H9 (cell line): ENCODE measurements at regions not wholly inside any gene's neighbourhood (a gene's known extent, or its start where the extent isn't known, plus 50 kb on each side); places are given as distances from the start of the nearest gene placed in this dataset.

Experiments
- DNase-seq: peaks from one replicate; pipeline ENCODE4 v3.0.0-alpha.2; 2017
- H2AFZ ChIP-seq: one replicate; pipeline ENCODE4 v1.6.1; 2013; ENCODE audit warnings: mild to moderate bottlenecking, low read length, control low read depth, moderate library complexity
- H2AK5ac ChIP-seq: 2 replicates; pipeline ENCODE4 v1.6.1; 2013; ENCODE audit warnings: low read length, control low read depth, mixed read lengths; ENCODE audit not compliant: insufficient read length
- H2BK120ac ChIP-seq: one replicate; pipeline ENCODE4 v1.6.1; 2013; ENCODE audit warnings: low read depth, mild to moderate bottlenecking, low read length, control low read depth, inconsistent platforms; ENCODE audit not compliant: poor library complexity, severe bottlenecking
- H2BK12ac ChIP-seq: 2 replicates; pipeline ENCODE4 v1.6.1; 2013; ENCODE audit warnings: low read length, control low read depth, mixed read lengths, low read depth; ENCODE audit not compliant: insufficient read length
- H2BK15ac ChIP-seq: 2 replicates; pipeline ENCODE4 v1.6.1; 2013; ENCODE audit warnings: low read depth, low read length, control low read depth
- H2BK20ac ChIP-seq: one replicate; pipeline ENCODE4 v1.6.1; 2013; ENCODE audit warnings: low read depth, mild to moderate bottlenecking, low read length, control low read depth, inconsistent platforms; ENCODE audit not compliant: poor library complexity, severe bottlenecking
- H2BK5ac ChIP-seq: 2 replicates; pipeline ENCODE4 v1.6.1; 2013; ENCODE audit warnings: low read length, control low read depth, mixed read lengths; ENCODE audit not compliant: insufficient read length
- H3K14ac ChIP-seq: 2 replicates; pipeline ENCODE4 v1.6.1; 2013; ENCODE audit warnings: low read length, control low read depth; ENCODE audit not compliant: insufficient read depth
- H3K18ac ChIP-seq: 2 replicates; pipeline ENCODE4 v1.6.1; 2013; ENCODE audit warnings: low read depth, mild to moderate bottlenecking, mixed read lengths, low read length, control low read depth; ENCODE audit not compliant: insufficient read length
- H3K23ac ChIP-seq: 2 replicates; pipeline ENCODE4 v1.6.1; 2013; ENCODE audit warnings: low read length, control low read depth, mixed read lengths, low read depth; ENCODE audit not compliant: insufficient read length
- H3K23me2 ChIP-seq: 2 replicates; pipeline ENCODE4 v1.6.1; 2013; ENCODE audit warnings: low read depth, mild to moderate bottlenecking, mixed read lengths, low read length, control low read depth; ENCODE audit not compliant: insufficient read length, poor library complexity, severe bottlenecking
- H3K27ac ChIP-seq: 2 replicates; pipeline ENCODE4 v1.5.1; 2013; ENCODE audit warnings: low read length, control low read depth, mixed read lengths, low read depth; ENCODE audit not compliant: insufficient read length
- H3K27me3 ChIP-seq: 2 replicates; pipeline ENCODE4 v1.6.1; 2013; ENCODE audit warnings: low read length, control low read depth, inconsistent platforms; ENCODE audit not compliant: insufficient read depth
- H3K4ac ChIP-seq: 2 replicates; pipeline ENCODE4 v1.6.1; 2013; ENCODE audit warnings: low read depth, mild to moderate bottlenecking, control low read depth, inconsistent platforms, low read length, moderate library complexity
- H3K4me1 ChIP-seq: 2 replicates; pipeline ENCODE4 v1.6.1; 2013; ENCODE audit warnings: low read length, control low read depth, inconsistent platforms; ENCODE audit not compliant: insufficient read depth
- H3K4me2 ChIP-seq: 2 replicates; pipeline ENCODE4 v1.6.1; 2013; ENCODE audit warnings: low read length, control low read depth, mixed read lengths; ENCODE audit not compliant: insufficient read length, insufficient read depth
- H3K56ac ChIP-seq: 2 replicates; pipeline ENCODE4 v1.6.1; 2013; ENCODE audit warnings: low read depth, mild to moderate bottlenecking, mixed read lengths, low read length, control low read depth; ENCODE audit not compliant: insufficient read length
- H3K79me1 ChIP-seq: 2 replicates; pipeline ENCODE4 v1.6.1; 2013; ENCODE audit warnings: low read depth, mild to moderate bottlenecking, moderate library complexity, low read length, control low read depth, inconsistent platforms; ENCODE audit not compliant: insufficient read depth, poor library complexity, severe bottlenecking
- H3K79me2 ChIP-seq: 2 replicates; pipeline ENCODE4 v1.6.1; 2013; ENCODE audit warnings: low read length, control low read depth, inconsistent platforms; ENCODE audit not compliant: insufficient read depth
- H3K9ac ChIP-seq: 2 replicates; pipeline ENCODE4 v1.6.1; 2013; ENCODE audit warnings: low read length, control low read depth, mixed read lengths; ENCODE audit not compliant: insufficient read length; ENCODE audit errors: extremely low read depth
- H3K9me3 ChIP-seq: one replicate; pipeline ENCODE4 v1.6.1; 2013; ENCODE audit warnings: low read depth, low read length, inconsistent platforms; ENCODE audit not compliant: control insufficient read depth
- H3T11ph ChIP-seq: one replicate; pipeline ENCODE4 v1.6.1; 2013; ENCODE audit warnings: mild to moderate bottlenecking, low read length, control low read depth, inconsistent platforms
- H4K20me1 ChIP-seq: one replicate; pipeline ENCODE4 v1.6.1; 2013; ENCODE audit not compliant: control insufficient read depth, insufficient read length, insufficient read depth
- H4K5ac ChIP-seq: 2 replicates; pipeline ENCODE4 v1.6.1; 2013; ENCODE audit warnings: low read depth, mild to moderate bottlenecking, mixed read lengths, low read length, control low read depth; ENCODE audit not compliant: insufficient read length
- H4K8ac ChIP-seq: replicated peaks from 2 replicates; pipeline ENCODE4 v1.6.1; 2013; ENCODE audit warnings: low read length, control low read depth, mixed read lengths, low read depth; ENCODE audit not compliant: insufficient read length
- H4K91ac ChIP-seq: 2 replicates; pipeline ENCODE4 v1.6.1; 2013; ENCODE audit warnings: low read depth, mild to moderate bottlenecking, moderate library complexity, mixed read lengths, low read length, control low read depth; ENCODE audit not compliant: insufficient read length
- H3K27ac Mint-ChIP-seq, 3 experiments: 2 replicates in 2 of 3; 3 replicates in 1 of 3; pipeline ENCODE4 v1.8.0; 2020 to 2021; ENCODE audit warnings: mixed read lengths in 3 of 3, mild to moderate bottlenecking in 1 of 3, moderate library complexity in 1 of 3
- H3K27me3 Mint-ChIP-seq: 2 replicates; pipeline ENCODE4 v1.8.0; 2021; ENCODE audit warnings: low read depth, mild to moderate bottlenecking, moderate library complexity, mixed read lengths
- H3K36me3 Mint-ChIP-seq, 3 experiments: 2 replicates in 2 of 3; 3 replicates in 1 of 3; pipeline ENCODE4 v1.8.0; 2020 to 2021; ENCODE audit warnings: low read depth in 3 of 3, mixed read lengths in 3 of 3; ENCODE audit not compliant: insufficient read depth in 1 of 3
- H3K4me1 Mint-ChIP-seq, 2 experiments: 2 replicates each; pipeline ENCODE4 v1.8.0; 2020; ENCODE audit warnings: mixed read lengths in 2 of 2
- H3K4me3 Mint-ChIP-seq, 2 experiments: 2 replicates in 1 of 2; 3 replicates in 1 of 2; pipeline ENCODE4 v1.8.0; 2020 to 2021; ENCODE audit warnings: mild to moderate bottlenecking in 2 of 2, mixed read lengths in 2 of 2, moderate library complexity in 1 of 2
- H3K9me3 Mint-ChIP-seq, 2 experiments: 2 replicates in 1 of 2; 3 replicates in 1 of 2; pipeline ENCODE4 v1.8.0; 2020; ENCODE audit warnings: mild to moderate bottlenecking in 2 of 2, mixed read lengths in 2 of 2, moderate library complexity in 1 of 2
- CTCF ChIP-seq: fragments of 200-600 bp; sonication (generic); conservative IDR thresholded peaks from 3 replicates; pipeline ENCODE4 v1.8.0; 2021; ENCODE audit warnings: antibody characterized with exemption, mild to moderate bottlenecking
- WGBS: extraction: QIAGEN DNeasy Blood & Tissue Kit; methylation state at CpG from one replicate; pipeline ENCODE4 v1.1.7; 2013; ENCODE audit warnings: missing lambda C conversion rate, low lambda C conversion rate, mixed read lengths; ENCODE audit not compliant: insufficient read length; ENCODE audit errors: extremely low coverage; 5-methylcytosine and 5-hydroxymethylcytosine counted together

- Histone ChIP-seq H3K9ac (no peak overlapping the region), H2AFZ (no peak overlapping the region), H2AK5ac (no peak overlapping the region), H3K4me2 (no peak overlapping the region), H3K23ac (no peak overlapping the region), H3K14ac (no peak overlapping the region), H3K27ac (no peak overlapping the region), H2BK5ac (no peak overlapping the region), H3K56ac (no peak overlapping the region), H2BK20ac (no peak overlapping the region), H3K4me1 (no peaks in the 10 kb centered on the region), H3T11ph (no peak overlapping the region), H3K79me1 (no peaks in the 10 kb centered on the region), H4K20me1 (no peaks in the 10 kb centered on the region), H4K8ac (no peak overlapping the region), H3K23me2 (no peaks in the 10 kb centered on the region), H4K91ac (no peak overlapping the region), H3K18ac (no peak overlapping the region), H3K9me3 (no peaks in the 10 kb centered on the region), H3K4ac (no peak overlapping the region), H2BK120ac (no peak overlapping the region), H2BK15ac (no peak overlapping the region), H4K5ac (no peak overlapping the region), H3K79me2 (no peaks in the 10 kb centered on the region), H3K27me3 (no peaks in the 10 kb centered on the region), H2BK12ac (no peak overlapping the region)
- DNase-seq: no peak
- H3K4me3 Mint-ChIP-seq: no peak overlapping the region
- no CpG with 5 or more reads among the region's 3 CpGs for WGBS
- no peaks in the 10 kb centered on the region for H3K36me3 Mint-ChIP-seq
- H3K27ac Mint-ChIP-seq: no peak overlapping the region
- H3K27me3 Mint-ChIP-seq: no peaks in the 10 kb centered on the region
- no peak for TF ChIP-seq CTCF
- H3K4me1 Mint-ChIP-seq: no peaks in the 10 kb centered on the region
- H3K9me3 Mint-ChIP-seq: no peaks in the 10 kb centered on the region
Observed at GRCh38 chr2:189366349-189366748, 74.9 kb upstream of the WDR75 start.
